ENCODE measurements at regions not wholly inside any gene's neighbourhood (a gene's known extent, or its start where the extent isn't known, plus 50 kb on each side); places are given as distances from the start of the nearest gene placed in this dataset.

GRCh38 chr18:24989760-24990593 is 362.0 kb downstream of the ZNF521 start:
- H3K79me2 ChIP-seq (ENCODE audit: control insufficient read depth, insufficient read depth, low read length), result no peaks in the 10 kb centered on the region
- DNase-seq (no peak), ATAC-seq (ENCODE audit: low read depth) (no peak)
- intact Hi-C loops (cut with micrococcal nuclease), result no loop called here
- peaks cover 15% of the 10 kb centered on the region for H3K27me3 Mint-ChIP-seq
- WGBS (ENCODE audit: insufficient coverage), result 85% methylated on average over 5 of the region's 7 CpGs
- no peak overlapping the region for H3K27ac Mint-ChIP-seq
- H3K9me3 ChIP-seq (ENCODE audit: control extremely low read depth in 1 of 3, control insufficient read depth in 2 of 3, insufficient read depth in 1 of 3, low read length in 2 of 3), result peaks cover 0 to 3% (median 0%) of the 10 kb centered on the region in 3 donors
- POLR2A ChIA-PET, result no interaction called here
- H3K36me3 ChIP-seq (replicated peaks in 1 of 2; ENCODE audit: control extremely low read depth in 1 of 2, control insufficient read depth in 1 of 2, extremely low read depth in 1 of 2, insufficient read depth in 2 of 2, low read length in 1 of 2), result no peaks in the 10 kb centered on the region
- H2AFZ ChIP-seq (ENCODE audit: insufficient read depth, low read depth, low read length, poor library complexity, severe bottlenecking), result no peak overlapping the region
- H3K27me3 ChIP-seq (replicated peaks in 1 of 4; ENCODE audit: control extremely low read depth in 1 of 4, control insufficient read depth in 3 of 4, insufficient read depth in 4 of 4, low read length in 3 of 4), result peaks cover 0 to 4% (median 0%) of the 10 kb centered on the region in 4 experiments
- H3K9me3 Mint-ChIP-seq (ENCODE audit: insufficient read depth), result no peaks in the 10 kb centered on the region
- no peak overlapping the region for H3K9ac ChIP-seq (ENCODE audit: low read length)
- no peak overlapping the region for H3K4me3 ChIP-seq (ENCODE audit: control extremely low read depth in 1 of 5, extremely low read depth in 1 of 5, insufficient read depth in 1 of 5, low read depth in 2 of 5, low read length in 4 of 5)
- H3K4me1 Mint-ChIP-seq, result peaks cover 10% of the 10 kb centered on the region
- H3K4me1 ChIP-seq (ENCODE audit: control insufficient read depth in 2 of 2, insufficient read depth in 2 of 2, low read length in 2 of 2), result peaks cover 0 to 7% of the 10 kb centered on the region in 2 donors
- H3K27ac ChIP-seq (ENCODE audit: low read length in 2 of 2), result no peak overlapping the region
- CTCF ChIA-PET, result no interaction called here
- no peak overlapping the region for H3K4me3 Mint-ChIP-seq
- H4K20me1 ChIP-seq (ENCODE audit: control insufficient read depth, insufficient read depth, low read length, poor library complexity, severe bottlenecking), result no peaks in the 10 kb centered on the region
- TF ChIP-seq CTCF (IDR thresholded peaks at IDR 0.05) (no peak), EZH2 (IDR thresholded peaks at IDR 0.05; ENCODE audit: borderline replicate concordance, insufficient read depth, low read depth, low read length, poor library complexity, severe bottlenecking) (no peak)
- no peak overlapping the region for H3K4me2 ChIP-seq (replicated peaks; ENCODE audit: low read depth, low read length, poor library complexity, severe bottlenecking)

- no peak for TF ChIP-seq EZH2 (IDR thresholded peaks at IDR 0.05; ENCODE audit: borderline replicate concordance, insufficient read depth, low read depth, low read length, poor library complexity, severe bottlenecking)
- no peak for TF ChIP-seq CTCF (IDR thresholded peaks at IDR 0.05)
- Histone ChIP-seq H3K9ac (ENCODE audit: low read length) (no peak overlapping the region), H4K20me1 (ENCODE audit: control insufficient read depth, insufficient read depth, low read length, poor library complexity, severe bottlenecking) (no peaks in the 10 kb centered on the region), H3K4me3 (ENCODE audit: control extremely low read depth in 1 of 5, extremely low read depth in 1 of 5, insufficient read depth in 1 of 5, low read depth in 2 of 5, low read length in 4 of 5) (no peak overlapping the region), H3K4me2 (replicated peaks; ENCODE audit: low read depth, low read length, poor library complexity, severe bottlenecking) (no peak overlapping the region), H3K36me3 (replicated peaks in 1 of 2; ENCODE audit: control extremely low read depth in 1 of 2, control insufficient read depth in 1 of 2, extremely low read depth in 1 of 2, insufficient read depth in 2 of 2, low read length in 1 of 2) (no peaks in the 10 kb centered on the region), H3K27ac (ENCODE audit: low read length in 2 of 2) (no peak overlapping the region), H3K9me3 (ENCODE audit: control extremely low read depth in 1 of 3, control insufficient read depth in 2 of 3, insufficient read depth in 1 of 3, low read length in 2 of 3) (peaks cover 0 to 3% (median 0%) of the 10 kb centered on the region in 3 donors), H3K27me3 (replicated peaks in 1 of 4; ENCODE audit: control extremely low read depth in 1 of 4, control insufficient read depth in 3 of 4, insufficient read depth in 4 of 4, low read length in 3 of 4) (peaks cover 0 to 4% (median 0%) of the 10 kb centered on the region in 4 experiments), H2AFZ (ENCODE audit: insufficient read depth, low read depth, low read length, poor library complexity, severe bottlenecking) (no peak overlapping the region), H3K4me1 (ENCODE audit: control insufficient read depth in 2 of 2, insufficient read depth in 2 of 2, low read length in 2 of 2) (peaks cover 0 to 7% of the 10 kb centered on the region in 2 donors), H3K79me2 (ENCODE audit: control insufficient read depth, insufficient read depth, low read length) (no peaks in the 10 kb centered on the region)
- Mint-ChIP-seq H3K9me3 (ENCODE audit: insufficient read depth) (no peaks in the 10 kb centered on the region), H3K4me3 (no peak overlapping the region), H3K4me1 (peaks cover 10% of the 10 kb centered on the region), H3K27me3 (peaks cover 13% of the 10 kb centered on the region), H3K27ac (no peak overlapping the region)
- CTCF ChIA-PET, result no interaction called here
- no CpG with 5 or more reads among the region's 5 CpGs for WGBS (ENCODE audit: insufficient coverage)
- no peak for DNase-seq
- POLR2A ChIA-PET, result no interaction called here
- intact Hi-C loops (cut with micrococcal nuclease), result no loop called here
- no peak for ATAC-seq (ENCODE audit: low read depth)
Observed at GRCh38 chr18:24990671-24991134, 361.3 kb downstream of the ZNF521 start.

All from B cell (primary cell).